ENCODE measurements at regions not wholly inside any gene's neighbourhood (a gene's known extent, or its start where the extent isn't known, plus 50 kb on each side); places are given as distances from the start of the nearest gene placed in this dataset.
A peak's percentile ranks its signal among the peaks of the same experiment; 100 is the strongest.

GRCh38 chr4:71930459-71930858, 101.3 kb upstream of the NPFFR2 start:
- Histone ChIP-seq H3K4me3 (replicated peaks in 1 of 3) (no peak overlapping the region), H3K27ac (no peak overlapping the region), H3K36me3 (no peaks in the 10 kb centered on the region), H3K9me3 (no peaks in the 10 kb centered on the region), H3K4me1 (no peaks in the 10 kb centered on the region), H3K27me3 (no peaks in the 10 kb centered on the region)
- intact Hi-C loops (cut with DNase I) = no loop called here
- no peak for TF ChIP-seq POLR2A (IDR thresholded peaks at IDR 0.05)
- TF ChIP-seq CTCF (IDR thresholded peaks at IDR 0.05) = no peak
- 87 to 91% methylated on average over 1 of the region's 1 CpG for WGBS, 2 donors
- no peak for DNase-seq

- 60 to 62% methylated on average over 3 of the region's 3 CpGs for WGBS, 2 donors
Measured at GRCh38 chr4:71932941-71933340, 98.9 kb upstream of the NPFFR2 start.

GRCh38 chr4:71938776-71939175, 93.0 kb upstream of the NPFFR2 start:
- no peak for DNase-seq
- Histone ChIP-seq H3K9me3 (no peaks in the 10 kb centered on the region), H3K4me3 (replicated peaks in 1 of 3) (no peak overlapping the region), H3K27me3 (no peaks in the 10 kb centered on the region), H3K27ac (no peak overlapping the region), H3K4me1 (no peaks in the 10 kb centered on the region), H3K36me3 (no peaks in the 10 kb centered on the region)
- intact Hi-C loops (cut with DNase I) = no loop called here
- TF ChIP-seq CTCF (IDR thresholded peaks at IDR 0.05) (no peak), POLR2A (IDR thresholded peaks at IDR 0.05) (no peak)

More at GRCh38 chr4:71932941-71933340, 98.9 kb upstream of the NPFFR2 start:
- H3K9me3 ChIP-seq = no peaks in the 10 kb centered on the region
- intact Hi-C loops (cut with DNase I) = no loop called here
- no peak for DNase-seq
- no peaks in the 10 kb centered on the region for H3K36me3 ChIP-seq
- no peak overlapping the region for H3K27ac ChIP-seq
- no peak overlapping the region for H3K4me3 ChIP-seq (replicated peaks in 1 of 3)
- H3K27me3 ChIP-seq = no peaks in the 10 kb centered on the region
- H3K4me1 ChIP-seq = no peaks in the 10 kb centered on the region
- no peak for TF ChIP-seq POLR2A (IDR thresholded peaks at IDR 0.05)
- TF ChIP-seq CTCF (IDR thresholded peaks at IDR 0.05) = no peak

GRCh38 chr4:71941001-71941400, 90.8 kb upstream of the NPFFR2 start:
- H3K4me1 ChIP-seq = no peaks in the 10 kb centered on the region
- H3K4me3 ChIP-seq (replicated peaks in 1 of 3) = no peak overlapping the region
- WGBS, 2 donors = 22 to 41% methylated on average over 1 of the region's 1 CpG
- no peaks in the 10 kb centered on the region for H3K36me3 ChIP-seq
- no peaks in the 10 kb centered on the region for H3K9me3 ChIP-seq
- intact Hi-C loops (cut with DNase I) = no loop called here
- peak; percentile 12 to 33 for DNase-seq
- H3K27me3 ChIP-seq = no peaks in the 10 kb centered on the region
- TF ChIP-seq POLR2A (IDR thresholded peaks at IDR 0.05) (no peak), CTCF (IDR thresholded peaks at IDR 0.05) (peak in 4 of 6 experiments; percentile 16 to 52 (median 42))
- H3K27ac ChIP-seq = no peak overlapping the region

- Histone ChIP-seq H3K9me3 (no peaks in the 10 kb centered on the region), H3K36me3 (no peaks in the 10 kb centered on the region), H3K27ac (no peak overlapping the region), H3K4me3 (replicated peaks in 1 of 3) (no peak overlapping the region), H3K4me1 (no peaks in the 10 kb centered on the region), H3K27me3 (no peaks in the 10 kb centered on the region)
- intact Hi-C loops (cut with DNase I) = no loop called here
- TF ChIP-seq POLR2A (IDR thresholded peaks at IDR 0.05) (no peak), CTCF (IDR thresholded peaks at IDR 0.05) (no peak)
- no peak for DNase-seq
- WGBS, 2 donors = 65 to 72% methylated on average over 2 of the region's 2 CpGs
Measured at GRCh38 chr4:71944956-71945355, 86.8 kb upstream of the NPFFR2 start.
